C4-2B (cell line): ENCODE measurements at regions not wholly inside any gene's neighbourhood (a gene's known extent, or its start where the extent isn't known, plus 50 kb on each side); places are given as distances from the start of the nearest gene placed in this dataset.

ENCODE experiments used
- H3K27ac ChIP-seq: fragments of 450-650 bp; 2 replicates; pipeline ENCODE4 v1.5.1; 2017
- CTCF ChIP-seq: fragments of 450-650 bp; conservative IDR thresholded peaks from 2 replicates; pipeline ENCODE4 v1.5.1; 2017; ENCODE audit warnings: mild to moderate bottlenecking
- ZFX ChIP-seq: fragments of 450-650 bp; IDR thresholded peaks from 2 replicates; pipeline ENCODE4 v1.6.1; 2017

- no peak overlapping the region for H3K27ac ChIP-seq
- TF ChIP-seq CTCF (no peak), ZFX (no peak)
Measured at GRCh38 chr4:30811296-30811695, 91.1 kb downstream of the PCDH7 start.

- no peak overlapping the region for H3K27ac ChIP-seq
- TF ChIP-seq ZFX (no peak), CTCF (no peak)
Measured at GRCh38 chr4:30815685-30816084, 95.5 kb downstream of the PCDH7 start.

GRCh38 chr4:30817447-30817846, 97.3 kb downstream of the PCDH7 start:
- TF ChIP-seq CTCF (no peak), ZFX (no peak)
- no peak overlapping the region for H3K27ac ChIP-seq

GRCh38 chr4:30818541-30818940, 98.4 kb downstream of the PCDH7 start:
- TF ChIP-seq ZFX (no peak), CTCF (no peak)
- no peak overlapping the region for H3K27ac ChIP-seq

- no peak overlapping the region for H3K27ac ChIP-seq
- no peak for TF ChIP-seq ZFX
- no peak for TF ChIP-seq CTCF
Measured at GRCh38 chr4:30821275-30821674, 101.1 kb downstream of the PCDH7 start.

GRCh38 chr4:30821859-30822612, 101.9 kb downstream of the PCDH7 start:
- TF ChIP-seq ZFX = no peak
- TF ChIP-seq CTCF = no peak

GRCh38 chr4:30822911-30823551, 102.9 kb downstream of the PCDH7 start:
- TF ChIP-seq ZFX (no peak), CTCF (no peak)
- no peak overlapping the region for H3K27ac ChIP-seq

More at GRCh38 chr4:30821859-30822612, 101.9 kb downstream of the PCDH7 start:
- H3K27ac ChIP-seq = no peak overlapping the region
